Thoracic aorta (tissue), 2 donors: ENCODE measurements at regions not wholly inside any gene's neighbourhood (a gene's known extent, or its start where the extent isn't known, plus 50 kb on each side); places are given as distances from the start of the nearest gene placed in this dataset.

ENCODE experiments used
- ATAC-seq: fragments of 150-250 bp; one replicate; pipeline ENCODE4 v1.8.0; 2017; ENCODE audit warnings: low read depth; ENCODE audit not compliant: insufficient number of reproducible peaks, low FRiP score
- DNase-seq: peaks from one replicate; pipeline ENCODE4 v3.0.0-alpha.2; 2020; ENCODE audit warnings: low spot score
- H3K27ac ChIP-seq, 2 donors: fragments of 200-600 bp; sonication (generic); 1 replicate in 1 of 2; 2 replicates in 1 of 2; pipeline ENCODE4 v1.5.1; 2016; ENCODE audit warnings: mild to moderate bottlenecking in 2 of 2, moderate library complexity in 2 of 2
- H3K27me3 ChIP-seq: fragments of 200-600 bp; sonication (generic); replicated peaks from 2 replicates; pipeline ENCODE4 v1.6.0; 2016; ENCODE audit warnings: mild to moderate bottlenecking; ENCODE audit not compliant: insufficient read depth
- H3K36me3 ChIP-seq: fragments of 200-600 bp; sonication (generic); one replicate; pipeline ENCODE4 v1.5.1; 2016
- H3K4me1 ChIP-seq, 2 donors: fragments of 200-600 bp; sonication (generic); 1 replicate in 1 of 2; 2 replicates in 1 of 2; pipeline versions ENCODE4 v1.5.1 to v1.6.0; 2016; ENCODE audit warnings: low read depth in 2 of 2, mild to moderate bottlenecking in 1 of 2; ENCODE audit not compliant: control insufficient read depth in 1 of 2
- H3K4me3 ChIP-seq: fragments of 200-600 bp; sonication (generic); 2 replicates; pipeline ENCODE4 v1.5.1; 2016; ENCODE audit warnings: mild to moderate bottlenecking
- H3K9me3 ChIP-seq: fragments of 200-600 bp; sonication (generic); 2 replicates; pipeline ENCODE4 v1.5.1; 2016
- TF ChIP-seq, protein P1 (sequence below): fragments of 200-600 bp; sonication (generic); IDR thresholded peaks from one replicate; pipeline ENCODE4 v1.5.1; 2019; ENCODE audit warnings: antibody characterized with exemption

DNA sequence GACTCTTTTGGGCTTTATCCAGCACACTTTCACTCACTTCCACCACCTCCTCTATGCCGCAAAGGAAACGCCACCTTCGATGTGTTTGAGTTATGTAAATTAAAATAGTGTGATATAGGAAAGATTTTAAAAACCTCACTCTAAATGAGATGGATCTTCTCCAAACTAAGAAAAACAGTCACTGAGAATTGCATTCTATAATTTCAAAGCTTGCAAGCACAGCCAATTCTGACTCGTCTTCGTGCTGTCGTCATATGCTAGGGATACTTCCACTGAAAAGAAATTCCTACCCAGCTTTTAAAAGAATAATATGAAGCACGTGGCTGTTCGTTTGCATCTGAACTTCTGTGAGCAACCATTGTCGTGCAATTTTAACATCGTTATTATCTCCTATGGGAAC is 162.5 kb downstream of the SH3BP4 start:
- no peak for ATAC-seq
- TF ChIP-seq, protein P1, sequence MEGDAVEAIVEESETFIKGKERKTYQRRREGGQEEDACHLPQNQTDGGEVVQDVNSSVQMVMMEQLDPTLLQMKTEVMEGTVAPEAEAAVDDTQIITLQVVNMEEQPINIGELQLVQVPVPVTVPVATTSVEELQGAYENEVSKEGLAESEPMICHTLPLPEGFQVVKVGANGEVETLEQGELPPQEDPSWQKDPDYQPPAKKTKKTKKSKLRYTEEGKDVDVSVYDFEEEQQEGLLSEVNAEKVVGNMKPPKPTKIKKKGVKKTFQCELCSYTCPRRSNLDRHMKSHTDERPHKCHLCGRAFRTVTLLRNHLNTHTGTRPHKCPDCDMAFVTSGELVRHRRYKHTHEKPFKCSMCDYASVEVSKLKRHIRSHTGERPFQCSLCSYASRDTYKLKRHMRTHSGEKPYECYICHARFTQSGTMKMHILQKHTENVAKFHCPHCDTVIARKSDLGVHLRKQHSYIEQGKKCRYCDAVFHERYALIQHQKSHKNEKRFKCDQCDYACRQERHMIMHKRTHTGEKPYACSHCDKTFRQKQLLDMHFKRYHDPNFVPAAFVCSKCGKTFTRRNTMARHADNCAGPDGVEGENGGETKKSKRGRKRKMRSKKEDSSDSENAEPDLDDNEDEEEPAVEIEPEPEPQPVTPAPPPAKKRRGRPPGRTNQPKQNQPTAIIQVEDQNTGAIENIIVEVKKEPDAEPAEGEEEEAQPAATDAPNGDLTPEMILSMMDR: no peak
- H3K36me3 ChIP-seq: no peaks in the 10 kb centered on the region

DNA sequence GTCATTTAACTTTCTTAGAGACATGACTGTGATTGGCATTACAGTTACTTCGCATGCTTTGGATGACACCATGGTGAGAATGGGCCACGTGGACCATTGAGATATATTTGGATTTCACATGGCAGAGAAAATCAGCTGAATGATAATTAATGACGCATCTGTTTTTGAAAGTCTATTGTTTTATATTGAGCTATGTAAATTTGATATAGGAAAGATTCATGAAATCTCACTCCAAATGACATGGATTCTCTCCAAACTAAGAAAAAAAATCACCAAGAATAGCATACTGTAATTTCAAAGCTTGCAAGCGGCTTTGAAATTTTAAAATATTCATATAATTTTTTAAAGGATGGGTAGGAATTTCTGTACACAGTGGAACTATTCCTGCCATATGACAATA is 163.7 kb downstream of the SH3BP4 start:
- no peak overlapping the region for H3K27ac ChIP-seq
- no peak overlapping the region for H3K4me3 ChIP-seq
- no peaks in the 10 kb centered on the region for H3K27me3 ChIP-seq
- H3K4me1 ChIP-seq: no peaks in the 10 kb centered on the region
- no peak for DNase-seq
- TF ChIP-seq, protein P1: no peak
- ATAC-seq: no peak
- peaks cover 3% of the 10 kb centered on the region for H3K9me3 ChIP-seq
- no peaks in the 10 kb centered on the region for H3K36me3 ChIP-seq

More for the DNA sequence above, 162.5 kb downstream of the SH3BP4 start:
- DNase-seq: no peak
- no peaks in the 10 kb centered on the region for H3K27me3 ChIP-seq
- H3K4me3 ChIP-seq: no peak overlapping the region
- H3K27ac ChIP-seq: no peak overlapping the region
- no peaks in the 10 kb centered on the region for H3K4me1 ChIP-seq
- no peaks in the 10 kb centered on the region for H3K9me3 ChIP-seq

DNA sequence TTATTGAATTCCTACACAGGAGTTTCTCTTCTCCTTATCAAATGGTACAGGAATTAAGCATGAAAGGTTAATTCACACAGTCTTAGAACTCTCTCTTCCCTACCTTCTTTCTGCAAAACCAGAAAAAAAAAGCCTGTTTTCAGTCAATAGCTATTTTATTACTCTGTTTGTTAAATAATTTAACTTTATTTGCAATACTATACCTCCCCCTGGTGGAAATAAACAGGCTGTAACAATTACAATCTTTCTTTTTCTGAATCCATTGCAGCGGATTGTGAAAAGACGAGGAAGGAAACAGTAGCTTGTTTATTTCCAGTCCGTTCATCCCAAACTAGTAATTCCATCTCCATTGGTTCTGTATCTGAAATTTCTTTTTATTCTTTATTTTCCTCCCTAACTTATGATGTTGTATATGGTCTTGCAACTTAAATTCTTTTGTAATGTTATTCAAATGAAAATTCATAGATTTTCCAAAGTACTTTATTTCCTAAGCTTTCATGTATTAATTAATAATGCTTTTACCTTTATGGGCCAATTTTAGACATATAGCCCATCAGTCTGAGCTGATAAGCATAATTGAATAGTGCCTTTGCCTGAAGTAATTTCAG is 165.2 kb downstream of the SH3BP4 start:
- DNase-seq (no peak), ATAC-seq (no peak)
- Histone ChIP-seq H3K27me3 (no peaks in the 10 kb centered on the region), H3K4me1 (no peaks in the 10 kb centered on the region), H3K36me3 (no peaks in the 10 kb centered on the region), H3K27ac (no peak overlapping the region), H3K4me3 (no peak overlapping the region), H3K9me3 (peaks cover 3% of the 10 kb centered on the region)
- TF ChIP-seq, protein P1: peak; percentile 66

DNA sequence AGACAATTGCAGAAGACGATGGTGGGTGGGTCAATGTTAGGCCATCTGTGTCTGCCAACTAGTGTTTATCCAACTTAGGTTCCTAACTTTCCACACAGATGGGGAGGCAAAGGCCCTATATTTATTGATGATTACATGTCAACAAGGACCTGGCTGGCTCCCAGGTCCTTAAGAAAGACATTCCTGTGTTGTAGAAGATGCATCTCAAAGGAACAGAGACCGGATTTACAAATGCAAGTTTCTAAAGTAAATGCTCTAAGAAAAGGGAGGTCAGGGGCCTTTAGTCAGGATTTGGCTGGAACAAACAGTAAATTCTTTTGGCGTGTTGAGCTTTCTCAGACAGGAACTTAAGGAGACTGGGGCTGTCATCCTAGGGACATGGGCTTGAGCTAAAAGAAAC is 175.0 kb downstream of the SH3BP4 start:
- no peak for ATAC-seq
- no peak overlapping the region for H3K27ac ChIP-seq
- DNase-seq: no peak
- no peaks in the 10 kb centered on the region for H3K27me3 ChIP-seq
- TF ChIP-seq, protein P1: no peak
- H3K9me3 ChIP-seq: no peaks in the 10 kb centered on the region
- H3K4me3 ChIP-seq: no peak overlapping the region
- no peaks in the 10 kb centered on the region for H3K4me1 ChIP-seq
- H3K36me3 ChIP-seq: no peaks in the 10 kb centered on the region

DNA sequence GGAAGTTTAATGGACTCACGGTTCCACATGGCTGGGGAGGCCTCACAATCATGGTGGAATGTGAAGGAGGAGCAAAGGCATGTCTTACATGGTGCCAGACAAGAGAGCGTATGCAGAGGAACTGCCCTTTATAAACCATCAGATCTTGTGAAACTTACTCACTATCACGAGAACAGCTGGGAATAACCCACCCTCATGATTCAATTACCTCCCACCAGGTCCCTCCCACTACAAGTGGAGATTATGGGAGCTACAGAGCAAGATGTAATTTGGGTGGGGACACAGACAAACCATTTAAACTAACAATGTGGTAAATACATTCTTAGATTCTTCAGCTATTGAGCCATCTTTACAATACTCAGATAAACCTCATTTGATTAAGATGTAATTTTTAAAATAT is 176.1 kb downstream of the SH3BP4 start:
- no peak overlapping the region for H3K27ac ChIP-seq
- no peaks in the 10 kb centered on the region for H3K9me3 ChIP-seq
- no peak for DNase-seq
- H3K36me3 ChIP-seq: no peaks in the 10 kb centered on the region
- H3K27me3 ChIP-seq: no peaks in the 10 kb centered on the region
- TF ChIP-seq, protein P1: no peak
- no peaks in the 10 kb centered on the region for H3K4me1 ChIP-seq
- no peak overlapping the region for H3K4me3 ChIP-seq
- ATAC-seq: no peak
